AG04449 (cell line): ENCODE measurements at regions not wholly inside any gene's neighbourhood (a gene's known extent, or its start where the extent isn't known, plus 50 kb on each side); places are given as distances from the start of the nearest gene placed in this dataset.

Experiments used
- CTCF ChIA-PET: fragments of 350-600 bp; formaldehyde crosslinking; extraction: SDS; loops from one replicate; lab custom pipeline; 2021; ENCODE audit warnings: antibody characterized with exemption; lab: Yijun Ruan, JAX
- POLR2A ChIA-PET: fragments of 400-600, 350-600 bp; formaldehyde crosslinking; extraction: SDS; loops from one replicate; lab custom pipeline; 2020; ENCODE audit warnings: antibody characterized with exemption, inconsistent platforms; lab: Yijun Ruan, JAX
- DNase-seq: peaks from one replicate; pipeline ENCODE4 v3.0.0-alpha.2; 2010; ENCODE audit warnings: low read depth, low spot score
- H3K4me3 ChIP-seq: 2 replicates; pipeline ENCODE4 v1.5.1; 2011; ENCODE audit warnings: low read depth, mild to moderate bottlenecking, control low read depth, low read length
- TF ChIP-seq, protein P1 (sequence below): IDR thresholded peaks from one replicate; pipeline ENCODE4 v1.5.1; 2011; ENCODE audit warnings: mild to moderate bottlenecking, moderate library complexity, low read length, control low read depth, inconsistent platforms; ENCODE audit not compliant: insufficient read depth; ENCODE audit errors: missing control alignments

GRCh38 chr4:147327322-147327721 lies 153.6 kb upstream of the EDNRA start:
- ChIA-PET POLR2A (no interaction called here), CTCF (interaction anchor here (1.0 kb wide), 1 partner anchor 14 kb away, joined by 3 read pairs; no protein-coding TSS in a partner anchor)
- DNase-seq, result no peak
- no peak overlapping the region for H3K4me3 ChIP-seq
- TF ChIP-seq, protein P1, sequence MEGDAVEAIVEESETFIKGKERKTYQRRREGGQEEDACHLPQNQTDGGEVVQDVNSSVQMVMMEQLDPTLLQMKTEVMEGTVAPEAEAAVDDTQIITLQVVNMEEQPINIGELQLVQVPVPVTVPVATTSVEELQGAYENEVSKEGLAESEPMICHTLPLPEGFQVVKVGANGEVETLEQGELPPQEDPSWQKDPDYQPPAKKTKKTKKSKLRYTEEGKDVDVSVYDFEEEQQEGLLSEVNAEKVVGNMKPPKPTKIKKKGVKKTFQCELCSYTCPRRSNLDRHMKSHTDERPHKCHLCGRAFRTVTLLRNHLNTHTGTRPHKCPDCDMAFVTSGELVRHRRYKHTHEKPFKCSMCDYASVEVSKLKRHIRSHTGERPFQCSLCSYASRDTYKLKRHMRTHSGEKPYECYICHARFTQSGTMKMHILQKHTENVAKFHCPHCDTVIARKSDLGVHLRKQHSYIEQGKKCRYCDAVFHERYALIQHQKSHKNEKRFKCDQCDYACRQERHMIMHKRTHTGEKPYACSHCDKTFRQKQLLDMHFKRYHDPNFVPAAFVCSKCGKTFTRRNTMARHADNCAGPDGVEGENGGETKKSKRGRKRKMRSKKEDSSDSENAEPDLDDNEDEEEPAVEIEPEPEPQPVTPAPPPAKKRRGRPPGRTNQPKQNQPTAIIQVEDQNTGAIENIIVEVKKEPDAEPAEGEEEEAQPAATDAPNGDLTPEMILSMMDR, result no peak

DNA sequence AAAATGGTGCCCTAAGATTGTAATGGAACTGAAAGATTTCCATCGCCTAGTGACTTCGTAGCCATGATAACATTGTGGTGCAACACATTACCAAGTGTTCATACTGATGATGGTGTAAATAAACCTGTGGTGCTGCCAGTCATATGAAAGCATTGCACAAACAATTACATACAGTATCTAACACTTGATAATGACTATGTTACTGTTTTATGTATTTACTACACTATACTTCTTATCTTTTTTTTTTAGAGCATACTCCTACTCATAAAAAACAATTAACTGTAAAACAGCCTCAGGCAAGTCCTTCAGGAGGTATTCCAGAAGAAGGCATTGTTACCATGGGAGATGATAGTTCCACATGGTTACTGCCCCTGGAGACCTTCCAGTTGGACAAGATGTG lies 152.7 kb upstream of the EDNRA start:
- TF ChIP-seq, protein P1, result no peak
- CTCF ChIA-PET, result no interaction called here

GRCh38 chr4:147328756-147329446 lies 152.0 kb upstream of the EDNRA start:
- no peak overlapping the region for H3K4me3 ChIP-seq
- TF ChIP-seq, protein P1, result no peak
- CTCF ChIA-PET, result no interaction called here
- POLR2A ChIA-PET, result no interaction called here
- no peak for DNase-seq

More for the DNA sequence above, 152.7 kb upstream of the EDNRA start:
- no peak for DNase-seq
- H3K4me3 ChIP-seq, result no peak overlapping the region
- POLR2A ChIA-PET, result no interaction called here

GRCh38 chr4:147332091-147332490 lies 148.8 kb upstream of the EDNRA start:
- DNase-seq, result no peak
- POLR2A ChIA-PET, result no interaction called here
- TF ChIP-seq, protein P1, result no peak
- CTCF ChIA-PET, result interaction anchor here (1.4 kb wide), 1 partner anchor 30 kb away, joined by 3 read pairs; no protein-coding TSS in a partner anchor
- H3K4me3 ChIP-seq, result no peak overlapping the region

DNA sequence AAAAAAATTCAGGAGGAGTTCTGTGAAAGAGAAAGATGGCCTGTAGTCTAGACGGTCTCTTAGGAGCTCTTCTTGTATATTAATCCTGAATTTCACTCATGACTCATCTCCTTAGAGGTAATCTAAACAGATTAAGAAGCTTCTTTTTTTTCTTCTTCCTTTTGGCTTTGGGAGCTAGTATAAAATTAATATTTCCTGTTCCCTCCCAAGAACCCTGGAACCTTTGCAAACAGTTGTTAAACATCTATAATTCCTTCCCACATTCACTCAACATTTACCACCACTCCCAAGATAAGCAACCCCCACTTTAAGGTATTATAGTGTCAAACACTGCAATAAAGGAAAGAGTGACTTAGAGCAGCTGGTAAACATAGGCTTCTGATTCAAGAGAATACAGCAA lies 146.4 kb upstream of the EDNRA start:
- no peak for DNase-seq
- ChIA-PET CTCF (interaction anchor here (1.2 kb wide), 1 partner anchor 11 kb away, joined by 3 read pairs; no protein-coding TSS in a partner anchor), POLR2A (interaction anchor here (0.9 kb wide), 1 partner anchor 21 kb away, joined by 4 read pairs; no protein-coding TSS in a partner anchor)
- TF ChIP-seq, protein P1, result no peak
- H3K4me3 ChIP-seq, result no peak overlapping the region

DNA sequence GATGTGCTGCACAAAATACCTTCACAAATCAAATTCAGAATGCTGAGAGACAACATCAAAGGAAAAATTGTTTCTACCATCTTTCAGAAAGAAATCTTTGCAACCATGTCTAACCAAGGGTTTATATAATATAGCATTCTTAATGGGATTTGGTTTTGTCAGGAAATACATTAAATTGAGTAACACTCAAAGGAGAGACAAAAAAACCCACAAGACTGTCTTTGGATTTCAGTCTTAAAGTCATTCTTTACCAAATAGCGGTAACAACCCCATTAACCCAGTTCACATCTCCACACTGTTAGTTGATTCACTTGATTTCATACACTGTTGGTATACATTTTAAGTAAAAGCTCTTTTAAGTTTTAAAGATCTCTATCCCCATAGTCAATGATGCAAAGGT lies 145.7 kb upstream of the EDNRA start:
- no peak overlapping the region for H3K4me3 ChIP-seq
- ChIA-PET POLR2A (no interaction called here), CTCF (interaction anchor here (1.2 kb wide), 1 partner anchor 10 kb away, joined by 3 read pairs; no protein-coding TSS in a partner anchor)
- no peak for DNase-seq
- TF ChIP-seq, protein P1, result no peak
